ENCODE measurements at regions not wholly inside any gene's neighbourhood (a gene's known extent, or its start where the extent isn't known, plus 50 kb on each side); places are given as distances from the start of the nearest gene placed in this dataset.

DNA sequence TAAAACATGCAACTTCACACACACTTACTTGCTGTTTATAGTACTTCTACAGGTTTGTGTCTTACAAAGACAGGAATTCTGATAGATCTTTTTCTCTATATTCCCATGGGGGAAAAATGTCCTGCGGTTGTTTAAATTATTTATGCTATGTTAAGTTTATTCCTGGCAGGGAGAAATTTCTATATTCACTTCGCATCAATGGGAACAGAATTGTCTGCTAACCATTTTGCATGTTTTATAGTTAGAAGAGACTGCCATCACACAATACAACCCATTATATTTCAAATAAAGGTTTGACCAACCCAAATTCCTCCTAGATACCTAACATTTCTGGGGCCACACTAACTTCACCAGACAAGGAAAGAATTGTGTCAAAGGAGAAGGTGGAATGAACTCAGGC lies 110.0 kb upstream of the PRR16 start:
- WGBS = 72% methylated on average over 2 of the region's 2 CpGs
- intact Hi-C loops (cut with DNase I) = no loop called here

DNA sequence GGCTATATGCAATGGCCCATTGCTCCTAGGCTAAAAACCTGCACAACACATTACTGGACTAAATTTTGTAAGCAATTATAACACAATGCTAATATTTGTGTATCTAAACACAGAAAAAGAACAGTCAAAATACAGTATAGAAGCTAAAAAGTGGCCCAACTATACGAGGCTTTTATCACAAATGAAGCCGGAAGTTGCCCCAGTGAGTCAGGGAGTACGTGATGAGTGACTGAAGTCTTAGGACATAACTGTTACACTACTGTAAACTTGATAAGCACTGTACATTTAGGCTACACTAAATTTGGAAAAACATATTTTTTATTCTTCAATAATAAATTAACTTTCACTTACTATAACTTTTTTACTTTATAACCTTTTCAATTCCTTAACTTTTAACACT lies 105.2 kb upstream of the PRR16 start:
- intact Hi-C loops (cut with DNase I) = no loop called here
- TF ChIP-seq POLR2AphosphoS5 (IDR thresholded peaks at IDR 0.05) (no peak), POLR2A (IDR thresholded peaks at IDR 0.05) (no peak)
- TF ChIP-seq, protein P1, sequence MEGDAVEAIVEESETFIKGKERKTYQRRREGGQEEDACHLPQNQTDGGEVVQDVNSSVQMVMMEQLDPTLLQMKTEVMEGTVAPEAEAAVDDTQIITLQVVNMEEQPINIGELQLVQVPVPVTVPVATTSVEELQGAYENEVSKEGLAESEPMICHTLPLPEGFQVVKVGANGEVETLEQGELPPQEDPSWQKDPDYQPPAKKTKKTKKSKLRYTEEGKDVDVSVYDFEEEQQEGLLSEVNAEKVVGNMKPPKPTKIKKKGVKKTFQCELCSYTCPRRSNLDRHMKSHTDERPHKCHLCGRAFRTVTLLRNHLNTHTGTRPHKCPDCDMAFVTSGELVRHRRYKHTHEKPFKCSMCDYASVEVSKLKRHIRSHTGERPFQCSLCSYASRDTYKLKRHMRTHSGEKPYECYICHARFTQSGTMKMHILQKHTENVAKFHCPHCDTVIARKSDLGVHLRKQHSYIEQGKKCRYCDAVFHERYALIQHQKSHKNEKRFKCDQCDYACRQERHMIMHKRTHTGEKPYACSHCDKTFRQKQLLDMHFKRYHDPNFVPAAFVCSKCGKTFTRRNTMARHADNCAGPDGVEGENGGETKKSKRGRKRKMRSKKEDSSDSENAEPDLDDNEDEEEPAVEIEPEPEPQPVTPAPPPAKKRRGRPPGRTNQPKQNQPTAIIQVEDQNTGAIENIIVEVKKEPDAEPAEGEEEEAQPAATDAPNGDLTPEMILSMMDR (IDR thresholded peaks at IDR 0.05) = no peak
- H3K27me3 ChIP-seq (replicated peaks; ENCODE audit: insufficient read depth) = no peaks in the 10 kb centered on the region
- H3K36me3 ChIP-seq = no peaks in the 10 kb centered on the region
- no peak for DNase-seq (ENCODE audit: low spot score)
- H3K4me3 ChIP-seq = no peak overlapping the region
- 80% methylated on average over 3 of the region's 3 CpGs for WGBS
- H3K4me1 ChIP-seq (replicated peaks) = no peaks in the 10 kb centered on the region
- H3K9me3 ChIP-seq = no peaks in the 10 kb centered on the region
- H3K27ac ChIP-seq = no peak overlapping the region

More for the DNA sequence above, 110.0 kb upstream of the PRR16 start:
- Histone ChIP-seq H3K9me3 (no peaks in the 10 kb centered on the region), H3K27me3 (replicated peaks; ENCODE audit: insufficient read depth) (no peaks in the 10 kb centered on the region), H3K4me3 (no peak overlapping the region), H3K27ac (no peak overlapping the region), H3K36me3 (no peaks in the 10 kb centered on the region), H3K4me1 (replicated peaks) (no peaks in the 10 kb centered on the region)
- DNase-seq (ENCODE audit: low spot score) = no peak
- TF ChIP-seq, protein P1 (IDR thresholded peaks at IDR 0.05) = no peak
- TF ChIP-seq POLR2AphosphoS5 (IDR thresholded peaks at IDR 0.05) = no peak
- TF ChIP-seq POLR2A (IDR thresholded peaks at IDR 0.05) = no peak

DNA sequence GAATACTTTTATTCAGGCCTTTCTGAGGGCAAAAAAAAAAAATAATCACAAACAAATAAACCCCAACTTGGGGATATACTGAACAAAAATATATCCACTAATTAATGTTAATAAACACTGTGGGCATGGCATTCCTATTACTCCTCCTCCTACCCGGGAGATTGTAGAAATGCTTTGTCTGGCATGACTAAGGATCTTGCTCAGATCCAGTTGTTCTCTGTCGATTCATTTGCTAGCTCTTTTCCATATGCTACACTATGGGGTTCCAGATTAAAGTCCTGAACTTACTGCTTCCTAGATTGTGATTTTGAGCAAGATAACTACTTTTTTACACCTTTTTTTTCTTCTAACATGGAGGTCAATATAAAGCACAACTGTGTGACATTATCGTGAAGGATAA lies 102.2 kb upstream of the PRR16 start:
- DNase-seq (ENCODE audit: low spot score) = no peak
- Histone ChIP-seq H3K27ac (no peak overlapping the region), H3K36me3 (no peaks in the 10 kb centered on the region), H3K4me3 (no peak overlapping the region), H3K9me3 (no peaks in the 10 kb centered on the region), H3K4me1 (replicated peaks) (no peaks in the 10 kb centered on the region), H3K27me3 (replicated peaks; ENCODE audit: insufficient read depth) (no peaks in the 10 kb centered on the region)
- no peak for TF ChIP-seq POLR2A (IDR thresholded peaks at IDR 0.05)
- TF ChIP-seq, protein P1 (IDR thresholded peaks at IDR 0.05) = no peak
- TF ChIP-seq POLR2AphosphoS5 (IDR thresholded peaks at IDR 0.05) = no peak
- intact Hi-C loops (cut with DNase I) = no loop called here
- WGBS = 85% methylated on average over 3 of the region's 3 CpGs

DNA sequence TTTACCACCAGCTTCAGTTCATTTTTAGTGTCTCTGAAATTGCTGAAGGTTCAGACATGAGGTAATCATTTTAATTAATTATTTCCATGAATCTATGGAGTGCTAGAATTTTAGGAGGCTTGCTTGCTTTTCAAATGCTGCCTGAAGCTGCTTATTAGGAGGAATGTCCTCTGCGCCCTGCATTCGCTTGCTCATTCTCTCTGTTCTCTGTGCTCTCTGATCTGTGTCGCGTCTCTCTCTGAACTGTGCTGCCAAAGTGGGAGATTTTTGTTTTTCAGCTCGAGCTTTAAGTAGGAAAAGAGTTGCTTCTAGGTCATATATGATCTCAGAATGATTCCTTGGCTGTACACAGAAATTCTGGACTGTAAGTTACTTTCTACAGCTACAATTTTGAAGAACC lies 101.7 kb upstream of the PRR16 start:
- no peaks in the 10 kb centered on the region for H3K36me3 ChIP-seq
- intact Hi-C loops (cut with DNase I) = no loop called here
- no peak for DNase-seq (ENCODE audit: low spot score)
- no peak overlapping the region for H3K4me3 ChIP-seq
- H3K27me3 ChIP-seq (replicated peaks; ENCODE audit: insufficient read depth) = no peaks in the 10 kb centered on the region
- H3K4me1 ChIP-seq (replicated peaks) = no peaks in the 10 kb centered on the region
- H3K9me3 ChIP-seq = no peaks in the 10 kb centered on the region
- no peak overlapping the region for H3K27ac ChIP-seq
- TF ChIP-seq POLR2A (IDR thresholded peaks at IDR 0.05) (no peak), POLR2AphosphoS5 (IDR thresholded peaks at IDR 0.05) (no peak)
- TF ChIP-seq, protein P1 (IDR thresholded peaks at IDR 0.05) = no peak
- 92% methylated on average over 5 of the region's 5 CpGs for WGBS

DNA sequence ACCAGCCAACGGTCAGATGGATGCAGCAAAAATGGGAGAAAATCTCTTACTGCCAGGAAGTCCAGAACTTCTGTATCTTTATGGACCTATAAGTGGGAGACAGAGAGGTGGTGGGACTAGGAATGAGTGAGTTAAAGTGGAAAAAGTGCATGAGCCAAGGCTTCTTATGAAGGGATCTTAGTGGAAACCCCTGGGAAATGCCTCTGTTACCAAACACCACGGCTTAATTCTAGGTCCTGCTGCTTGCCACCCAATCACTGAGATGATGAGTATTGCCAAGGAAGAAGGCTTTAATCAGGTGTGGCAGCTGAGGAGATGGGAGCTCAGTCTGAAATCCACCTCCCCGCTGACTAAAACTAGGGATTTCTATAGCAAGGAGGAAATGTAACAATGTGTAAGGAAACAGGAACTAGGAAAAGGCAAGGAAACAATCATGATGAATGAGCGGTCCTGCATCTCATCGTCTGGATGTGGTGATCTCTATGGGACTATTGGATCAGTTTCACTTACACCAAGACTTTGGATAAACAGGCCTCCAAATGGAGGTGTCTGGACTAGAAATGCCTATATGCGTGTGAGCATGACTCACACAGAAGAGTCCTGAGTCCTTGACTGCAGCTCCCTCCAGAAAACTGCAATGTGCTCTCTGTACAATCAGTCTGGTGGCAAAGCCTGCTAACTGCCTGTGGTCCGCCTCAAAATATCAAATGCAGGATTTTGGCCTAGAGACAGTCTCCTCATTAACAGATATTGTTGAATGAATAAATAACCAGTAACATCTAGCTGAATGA lies 98.2 kb upstream of the PRR16 start:
- Histone ChIP-seq H3K4me3 (no peak overlapping the region), H3K4me1 (replicated peaks) (no peaks in the 10 kb centered on the region), H3K36me3 (no peaks in the 10 kb centered on the region), H3K27me3 (replicated peaks; ENCODE audit: insufficient read depth) (no peaks in the 10 kb centered on the region), H3K27ac (no peak overlapping the region), H3K9me3 (no peaks in the 10 kb centered on the region)
- TF ChIP-seq, protein P1 (IDR thresholded peaks at IDR 0.05) = no peak
- TF ChIP-seq POLR2AphosphoS5 (IDR thresholded peaks at IDR 0.05) = no peak
- TF ChIP-seq POLR2A (IDR thresholded peaks at IDR 0.05) = no peak
- no peak for DNase-seq (ENCODE audit: low spot score)
- intact Hi-C loops (cut with DNase I) = no loop called here
- WGBS = 92% methylated on average over 7 of the region's 7 CpGs
